RWPE1 (cell line): ENCODE measurements at regions not wholly inside any gene's neighbourhood (a gene's known extent, or its start where the extent isn't known, plus 50 kb on each side); places are given as distances from the start of the nearest gene placed in this dataset.

ENCODE experiments used
- CTCF ChIA-PET: fragments of 350-600 bp; sonication (Branson Sonifier 250); formaldehyde crosslinking; extraction: SDS; loops from one replicate; lab custom pipeline; 2021; lab: Yijun Ruan, JAX
- POLR2A ChIA-PET: fragments of 400-600 bp; formaldehyde crosslinking; extraction: SDS; loops from one replicate; lab custom pipeline; 2020; ENCODE audit warnings: antibody characterized with exemption; ENCODE audit not compliant: low non-redundant PET; lab: Yijun Ruan, JAX
- DNase-seq: peaks from one replicate; pipeline ENCODE4 v3.0.0; 2012; ENCODE audit warnings: low spot score
- H3K27ac ChIP-seq: fragments of 450-650 bp; 2 replicates; pipeline ENCODE4 v1.5.1; 2017
- CTCF ChIP-seq: fragments of 450-650 bp; conservative IDR thresholded peaks from 2 replicates; pipeline ENCODE4 v1.5.1; 2017; ENCODE audit warnings: low read depth, mild to moderate bottlenecking

GRCh38 chr16:74020095-74020670, 276.4 kb upstream of the PSMD7 start:
- no peak for TF ChIP-seq CTCF
- no peak for DNase-seq
- no peak overlapping the region for H3K27ac ChIP-seq
- ChIA-PET CTCF (no interaction called here), POLR2A (no interaction called here)

DNA sequence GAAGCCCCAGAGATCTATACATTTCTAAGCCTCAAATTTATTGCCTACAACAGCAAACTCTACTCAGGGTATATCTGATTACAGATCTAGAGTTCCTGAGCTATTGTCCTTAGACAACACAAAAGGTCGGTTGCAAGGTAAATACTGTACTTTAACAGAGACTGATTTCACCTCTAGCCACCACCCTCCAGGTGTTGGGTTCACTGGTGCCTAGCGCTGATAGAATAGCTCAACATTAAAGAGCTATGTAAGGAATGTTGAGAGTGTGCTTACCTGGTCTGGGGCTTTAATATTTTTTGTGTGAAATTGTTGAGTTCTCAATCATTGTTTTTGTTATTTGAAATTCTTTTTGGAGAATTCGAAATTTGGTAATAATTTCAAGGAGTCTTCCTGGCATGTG, 277.0 kb upstream of the PSMD7 start:
- DNase-seq: no peak
- CTCF ChIA-PET: no interaction called here
- TF ChIP-seq CTCF: no peak
- POLR2A ChIA-PET: no interaction called here
- no peak overlapping the region for H3K27ac ChIP-seq

DNA sequence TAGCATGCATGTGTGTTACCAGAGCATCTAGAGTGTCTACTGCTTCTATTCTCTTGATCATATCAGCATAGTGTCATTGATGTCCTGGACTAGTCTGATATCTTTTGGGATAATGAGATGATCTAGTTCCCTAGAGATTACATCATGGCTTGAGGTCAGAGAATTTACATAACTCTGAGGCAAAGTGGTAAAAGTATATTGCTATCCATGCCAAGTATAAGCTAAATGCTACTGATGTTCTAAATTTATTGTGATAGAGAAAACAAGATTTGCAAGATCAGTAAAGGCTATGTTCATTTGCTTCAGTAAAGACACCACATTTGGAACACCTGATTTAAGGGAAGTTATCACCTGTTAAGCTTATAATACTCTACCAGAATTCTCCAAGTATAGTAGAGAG, 280.7 kb upstream of the PSMD7 start:
- TF ChIP-seq CTCF: no peak
- DNase-seq: no peak
- ChIA-PET CTCF (no interaction called here), POLR2A (no interaction called here)
- H3K27ac ChIP-seq: no peak overlapping the region

DNA sequence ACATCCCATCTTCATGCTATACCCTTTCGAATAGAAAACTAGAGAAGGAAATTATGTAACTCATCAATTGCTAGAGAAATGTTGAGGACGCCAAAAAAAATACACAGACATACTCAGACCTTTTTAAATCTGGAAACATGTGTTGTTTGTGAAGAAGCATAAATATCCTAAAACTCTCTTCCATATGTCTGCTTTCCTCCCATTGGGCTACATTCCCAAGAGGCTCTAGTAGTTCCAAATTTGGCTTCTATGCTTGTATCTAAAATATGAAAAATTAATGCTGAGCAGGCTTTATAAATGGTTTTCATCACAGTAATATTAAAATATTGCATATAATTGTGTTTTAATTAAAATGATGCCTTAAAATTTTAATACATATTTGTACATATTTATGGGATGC, 297.9 kb upstream of the PSMD7 start:
- ChIA-PET POLR2A (no interaction called here), CTCF (no interaction called here)
- no peak for DNase-seq
- no peak for TF ChIP-seq CTCF
- no peak overlapping the region for H3K27ac ChIP-seq

- TF ChIP-seq CTCF: no peak
- no peak overlapping the region for H3K27ac ChIP-seq
- no peak for DNase-seq
- CTCF ChIA-PET: no interaction called here
- POLR2A ChIA-PET: no interaction called here
These were observed 298.6 kb upstream of the PSMD7 start for GRCh38 chr16:73997971-73998370.

- no peak overlapping the region for H3K27ac ChIP-seq
- POLR2A ChIA-PET: no interaction called here
- DNase-seq: no peak
- CTCF ChIA-PET: no interaction called here
- no peak for TF ChIP-seq CTCF
These were observed 299.3 kb upstream of the PSMD7 start for GRCh38 chr16:73997340-73997711.
